Mesenchymal stem cell (in vitro differentiated cells and primary cell): ENCODE measurements at regions not wholly inside any gene's neighbourhood (a gene's known extent, or its start where the extent isn't known, plus 50 kb on each side); places are given as distances from the start of the nearest gene placed in this dataset.

ENCODE experiments used
- DNase-seq: peaks from one replicate; pipeline ENCODE4 v3.0.0-alpha.2; 2013
- H2AFZ ChIP-seq: one replicate; pipeline ENCODE4 v1.6.1; 2013; ENCODE audit warnings: low read depth, mild to moderate bottlenecking, control low read depth, inconsistent platforms, low read length, moderate library complexity
- H2AK5ac ChIP-seq: 2 replicates; pipeline ENCODE4 v1.6.1; 2013; ENCODE audit warnings: low read length, moderate library complexity, mild to moderate bottlenecking, inconsistent platforms; ENCODE audit not compliant: severe bottlenecking
- H2BK120ac ChIP-seq: one replicate; pipeline ENCODE4 v1.6.1; 2013; ENCODE audit warnings: low read depth, mild to moderate bottlenecking, inconsistent platforms, low read length, moderate library complexity
- H2BK12ac ChIP-seq, 2 experiments: one replicate each; pipeline ENCODE4 v1.6.1; 2013; ENCODE audit warnings: inconsistent platforms in 2 of 2, low read length in 2 of 2, mild to moderate bottlenecking in 2 of 2, moderate library complexity in 2 of 2, control low read depth in 1 of 2
- H2BK15ac ChIP-seq: one replicate; pipeline ENCODE4 v1.6.1; 2013; ENCODE audit warnings: mild to moderate bottlenecking, low read depth, inconsistent platforms; ENCODE audit not compliant: poor library complexity, severe bottlenecking
- H2BK5ac ChIP-seq: 2 replicates; pipeline ENCODE4 v1.6.1; 2013; ENCODE audit warnings: low read depth, mild to moderate bottlenecking, low read length, control low read depth, inconsistent platforms; ENCODE audit not compliant: poor library complexity, severe bottlenecking
- H3K14ac ChIP-seq, 2 experiments: one replicate each; pipeline ENCODE4 v1.6.1; 2013; ENCODE audit warnings: inconsistent platforms in 2 of 2, low read length in 2 of 2, control low read depth in 1 of 2, mild to moderate bottlenecking in 1 of 2, moderate library complexity in 1 of 2
- H3K18ac ChIP-seq, 2 experiments: one replicate each; pipeline ENCODE4 v1.6.1; 2013; ENCODE audit warnings: inconsistent platforms in 2 of 2, low read length in 2 of 2, control low read depth in 1 of 2, low read depth in 1 of 2, mild to moderate bottlenecking in 1 of 2
- H3K23ac ChIP-seq, 2 experiments: one replicate each; pipeline ENCODE4 v1.6.1; 2013; ENCODE audit warnings: inconsistent platforms in 2 of 2, low read length in 2 of 2, mild to moderate bottlenecking in 2 of 2, moderate library complexity in 2 of 2, control low read depth in 1 of 2
- H3K27ac ChIP-seq: 2 replicates; pipeline ENCODE4 v1.5.1; 2013; ENCODE audit warnings: mild to moderate bottlenecking, moderate library complexity, low read length, control low read depth, inconsistent platforms; ENCODE audit not compliant: poor library complexity, severe bottlenecking
- H3K27me3 ChIP-seq, 2 experiments: 2 replicates each; pipeline versions ENCODE4 v1.6.1 to v1.7.0; 2013; ENCODE audit warnings: low read length in 2 of 2, mild to moderate bottlenecking in 2 of 2, moderate library complexity in 2 of 2, control low read depth in 1 of 2, inconsistent platforms in 1 of 2; ENCODE audit not compliant: control insufficient read depth in 1 of 2, insufficient read depth in 1 of 2
- H3K36me3 ChIP-seq, 2 experiments: 2 replicates each; pipeline versions ENCODE4 v1.6.1 to v1.7.0; 2013; ENCODE audit warnings: low read length in 2 of 2, control low read depth in 1 of 2, inconsistent platforms in 1 of 2, low read depth in 1 of 2, mild to moderate bottlenecking in 1 of 2; ENCODE audit not compliant: insufficient read depth in 2 of 2, control insufficient read depth in 1 of 2
- H3K4ac ChIP-seq, 2 experiments: one replicate each; pipeline ENCODE4 v1.6.1; 2013; ENCODE audit warnings: inconsistent platforms in 2 of 2, low read length in 2 of 2, mild to moderate bottlenecking in 2 of 2, moderate library complexity in 2 of 2, control low read depth in 1 of 2, low read depth in 1 of 2
- H3K4me1 ChIP-seq: 2 replicates; pipeline ENCODE4 v1.6.1; 2013; ENCODE audit warnings: low read depth, low read length, control low read depth; ENCODE audit not compliant: control insufficient read depth, insufficient read depth
- H3K4me2 ChIP-seq: 2 replicates; pipeline ENCODE4 v1.6.1; 2013; ENCODE audit warnings: low read length, mild to moderate bottlenecking, inconsistent platforms; ENCODE audit not compliant: poor library complexity, severe bottlenecking
- H3K4me3 ChIP-seq, 2 experiments: 2 replicates each; pipeline versions ENCODE4 v1.5.1 to v1.7.0; 2013; ENCODE audit warnings: low read length in 2 of 2, mild to moderate bottlenecking in 2 of 2, control low read depth in 1 of 2, low read depth in 1 of 2; ENCODE audit not compliant: insufficient read depth in 1 of 2
- H3K79me1 ChIP-seq: replicated peaks from 2 replicates; pipeline ENCODE4 v1.6.1; 2013; ENCODE audit warnings: mild to moderate bottlenecking, control low read depth, low read length, inconsistent platforms; ENCODE audit not compliant: poor library complexity, severe bottlenecking
- H3K9ac ChIP-seq: 2 replicates; pipeline ENCODE4 v1.7.0; 2013; ENCODE audit warnings: mild to moderate bottlenecking, low read length, moderate library complexity
- H3K9me3 ChIP-seq: 2 replicates; pipeline ENCODE4 v1.7.0; 2013; ENCODE audit warnings: mild to moderate bottlenecking, low read length; ENCODE audit not compliant: control insufficient read depth
- H4K8ac ChIP-seq: one replicate; pipeline ENCODE4 v1.6.1; 2013; ENCODE audit warnings: inconsistent platforms, mild to moderate bottlenecking, low read length, moderate library complexity
- H4K91ac ChIP-seq: one replicate; pipeline ENCODE4 v1.6.1; 2013; ENCODE audit warnings: mild to moderate bottlenecking, low read length, inconsistent platforms
- WGBS: methylation state at CpG from one replicate; pipeline ENCODE4 v1.1.7; 2013; ENCODE audit warnings: mixed read lengths; 5-methylcytosine and 5-hydroxymethylcytosine counted together

DNA sequence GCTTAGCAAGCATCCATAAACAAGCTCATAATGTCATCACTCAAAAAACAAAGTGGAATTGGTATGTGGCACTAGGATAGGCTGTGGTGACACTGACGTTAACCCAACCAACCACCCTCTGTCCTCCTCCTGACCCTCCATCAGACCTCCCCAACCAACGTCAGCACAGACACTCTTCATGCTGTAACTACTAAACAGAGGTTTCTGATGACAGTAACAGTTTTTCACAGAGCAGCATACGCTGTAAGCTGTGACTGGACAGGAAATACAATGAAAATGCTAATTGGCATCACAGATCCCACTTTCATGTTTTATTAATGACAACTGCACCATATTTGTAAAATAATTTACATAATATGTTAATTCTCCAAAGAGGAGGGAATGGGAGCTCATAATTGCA, 238.0 kb downstream of the IRS2 start:
- peaks cover 6% of the 10 kb centered on the region for H3K9me3 ChIP-seq
- no peak overlapping the region for H4K8ac ChIP-seq
- no peak overlapping the region for H3K18ac ChIP-seq
- H3K36me3 ChIP-seq = no peaks in the 10 kb centered on the region
- no peak overlapping the region for H2BK120ac ChIP-seq
- H3K4ac ChIP-seq = no peak overlapping the region
- H4K91ac ChIP-seq = no peak overlapping the region
- H2AK5ac ChIP-seq = no peak overlapping the region
- H3K79me1 ChIP-seq = no peaks in the 10 kb centered on the region
- no peak overlapping the region for H3K14ac ChIP-seq
- H3K9ac ChIP-seq = no peak overlapping the region
- H2AFZ ChIP-seq = no peak overlapping the region
- no peaks in the 10 kb centered on the region for H3K27me3 ChIP-seq
- WGBS = 81% methylated on average over 3 of the region's 3 CpGs
- no peak for DNase-seq
- no peak overlapping the region for H3K4me3 ChIP-seq
- no peak overlapping the region for H2BK12ac ChIP-seq
- no peak overlapping the region for H3K27ac ChIP-seq
- H2BK15ac ChIP-seq = no peak overlapping the region
- H3K4me2 ChIP-seq = no peak overlapping the region
- no peaks in the 10 kb centered on the region for H3K4me1 ChIP-seq
- no peak overlapping the region for H2BK5ac ChIP-seq
- H3K23ac ChIP-seq = no peak overlapping the region

DNA sequence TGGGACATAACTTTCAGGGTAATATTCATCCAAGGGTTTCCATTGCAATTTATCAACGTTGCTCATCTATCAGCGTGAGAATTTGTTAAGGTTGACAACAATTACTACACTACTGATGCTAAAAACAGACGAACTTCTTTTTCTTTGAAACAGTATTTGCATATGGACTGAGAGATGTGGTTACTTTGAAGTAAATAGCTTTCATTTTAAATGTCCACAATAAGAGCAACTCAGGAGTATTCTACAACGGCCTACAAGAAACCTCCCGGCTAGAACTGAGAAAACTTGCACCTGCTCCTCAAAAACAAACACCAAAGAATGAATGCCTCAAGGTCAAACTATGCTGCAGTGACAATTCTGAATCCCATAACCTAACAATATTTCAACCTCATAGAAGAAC, 238.4 kb downstream of the IRS2 start:
- no peak for DNase-seq
- H3K4ac ChIP-seq = no peak overlapping the region
- H4K91ac ChIP-seq = no peak overlapping the region
- no peak overlapping the region for H2BK120ac ChIP-seq
- no peak overlapping the region for H2BK15ac ChIP-seq
- no peaks in the 10 kb centered on the region for H3K27me3 ChIP-seq
- H2BK5ac ChIP-seq = no peak overlapping the region
- no peak overlapping the region for H4K8ac ChIP-seq
- H3K9me3 ChIP-seq = peaks cover 6% of the 10 kb centered on the region
- no peak overlapping the region for H3K18ac ChIP-seq
- WGBS = 96% methylated on average over 4 of the region's 5 CpGs
- H3K27ac ChIP-seq = no peak overlapping the region
- no peak overlapping the region for H2BK12ac ChIP-seq
- no peak overlapping the region for H3K4me2 ChIP-seq
- H3K14ac ChIP-seq = no peak overlapping the region
- no peak overlapping the region for H2AFZ ChIP-seq
- no peak overlapping the region for H3K4me3 ChIP-seq
- no peaks in the 10 kb centered on the region for H3K4me1 ChIP-seq
- H3K23ac ChIP-seq = no peak overlapping the region
- no peak overlapping the region for H2AK5ac ChIP-seq
- H3K9ac ChIP-seq = no peak overlapping the region
- H3K79me1 ChIP-seq = no peaks in the 10 kb centered on the region
- no peaks in the 10 kb centered on the region for H3K36me3 ChIP-seq

DNA sequence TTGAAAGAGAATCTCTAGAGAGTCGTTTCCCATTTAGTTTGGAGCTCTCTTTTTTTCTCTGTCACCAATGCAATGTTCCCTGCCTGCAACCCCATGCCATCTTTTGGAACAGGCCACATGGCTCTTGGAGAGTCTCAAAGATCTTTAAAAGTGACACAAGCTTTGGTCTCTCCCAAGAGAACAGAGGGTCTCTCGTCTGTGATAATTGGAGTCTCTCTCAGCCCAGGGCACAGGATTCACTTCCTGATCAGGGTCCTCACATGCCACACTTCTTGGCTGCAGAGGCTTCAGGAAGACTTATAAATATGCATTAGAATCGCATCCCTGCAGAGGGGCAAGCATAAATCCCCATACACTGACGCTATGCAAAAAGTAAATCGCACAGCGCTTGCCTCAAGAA, 240.5 kb downstream of the IRS2 start:
- no peak overlapping the region for H3K4me3 ChIP-seq
- H3K27ac ChIP-seq = no peak overlapping the region
- no peaks in the 10 kb centered on the region for H3K36me3 ChIP-seq
- H2BK5ac ChIP-seq = no peak overlapping the region
- H3K4ac ChIP-seq = no peak overlapping the region
- H2BK120ac ChIP-seq = no peak overlapping the region
- no peak overlapping the region for H2BK12ac ChIP-seq
- no peak overlapping the region for H3K18ac ChIP-seq
- no peak overlapping the region for H4K8ac ChIP-seq
- no peak overlapping the region for H3K4me2 ChIP-seq
- H3K27me3 ChIP-seq = no peaks in the 10 kb centered on the region
- H4K91ac ChIP-seq = no peak overlapping the region
- H3K79me1 ChIP-seq = no peaks in the 10 kb centered on the region
- no peak overlapping the region for H2BK15ac ChIP-seq
- H3K14ac ChIP-seq = no peak overlapping the region
- H3K4me1 ChIP-seq = no peaks in the 10 kb centered on the region
- H3K23ac ChIP-seq = no peak overlapping the region
- H2AK5ac ChIP-seq = no peak overlapping the region
- DNase-seq = no peak
- 69% methylated on average over 6 of the region's 6 CpGs for WGBS
- H3K9ac ChIP-seq = no peak overlapping the region
- H2AFZ ChIP-seq = no peak overlapping the region
- peaks cover 6% of the 10 kb centered on the region for H3K9me3 ChIP-seq

DNA sequence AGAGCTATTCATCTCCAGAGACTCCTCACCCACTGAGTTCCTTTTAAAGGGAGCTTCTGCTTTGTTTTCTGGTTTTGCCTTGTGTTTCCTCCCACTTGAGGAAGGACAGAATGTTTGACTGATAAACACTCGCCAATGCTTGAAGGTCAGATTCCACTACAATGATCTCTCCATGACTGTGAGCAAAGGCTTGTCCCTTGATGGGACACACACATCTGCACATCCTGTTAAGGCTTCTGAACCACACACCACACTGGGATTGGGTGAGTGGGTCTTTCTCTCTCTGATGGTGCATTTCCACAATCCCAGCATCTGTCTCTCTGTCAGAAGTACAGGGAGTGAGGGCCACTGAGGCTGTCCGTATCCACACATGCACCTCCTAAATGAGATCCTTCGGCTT, 245.3 kb downstream of the IRS2 start:
- WGBS = 25% methylated on average over 1 of the region's 3 CpGs
- DNase-seq = no peak
- no peak overlapping the region for H3K9ac ChIP-seq

More for the DNA sequence above, 245.3 kb downstream of the IRS2 start:
- no peak overlapping the region for H3K18ac ChIP-seq
- no peak overlapping the region for H3K4me3 ChIP-seq
- H4K91ac ChIP-seq = no peak overlapping the region
- peaks cover 6% of the 10 kb centered on the region for H3K9me3 ChIP-seq
- no peaks in the 10 kb centered on the region for H3K27me3 ChIP-seq
- H2BK15ac ChIP-seq = no peak overlapping the region
- no peak overlapping the region for H2AFZ ChIP-seq
- H3K14ac ChIP-seq = no peak overlapping the region
- H2BK5ac ChIP-seq = no peak overlapping the region
- H3K4me1 ChIP-seq = peaks cover 2% of the 10 kb centered on the region
- no peak overlapping the region for H3K27ac ChIP-seq
- no peak overlapping the region for H3K4me2 ChIP-seq
- no peak overlapping the region for H3K23ac ChIP-seq
- H4K8ac ChIP-seq = no peak overlapping the region
- no peaks in the 10 kb centered on the region for H3K79me1 ChIP-seq
- H2BK120ac ChIP-seq = no peak overlapping the region
- H2BK12ac ChIP-seq = no peak overlapping the region
- no peak overlapping the region for H2AK5ac ChIP-seq
- H3K4ac ChIP-seq = no peak overlapping the region
- no peaks in the 10 kb centered on the region for H3K36me3 ChIP-seq
